HUES64 (cell line): ENCODE measurements at regions not wholly inside any gene's neighbourhood (a gene's known extent, or its start where the extent isn't known, plus 50 kb on each side); places are given as distances from the start of the nearest gene placed in this dataset.
"Not testable (repeated sequence)": the region's sequence is repeated elsewhere in the genome, so short reads cannot be mapped to it uniquely, and the experiment has no call there.

Source experiments
- H3K27ac ChIP-seq: 2 replicates; pipeline ENCODE4 v1.7.0; 2013; ENCODE audit warnings: low read depth, low read length, inconsistent platforms
- H3K27me3 ChIP-seq: 2 replicates; pipeline ENCODE4 v1.6.1; 2013; ENCODE audit warnings: mild to moderate bottlenecking, low read length; ENCODE audit not compliant: insufficient read depth
- H3K36me3 ChIP-seq: 2 replicates; pipeline ENCODE4 v1.6.1; 2013; ENCODE audit warnings: mild to moderate bottlenecking, low read length; ENCODE audit not compliant: insufficient read depth
- H3K4me1 ChIP-seq: 2 replicates; pipeline ENCODE4 v1.6.1; 2013; ENCODE audit warnings: mild to moderate bottlenecking, low read length, moderate library complexity; ENCODE audit not compliant: insufficient read depth
- H3K4me3 ChIP-seq: 2 replicates; pipeline ENCODE4 v1.5.1; 2013; ENCODE audit warnings: mild to moderate bottlenecking, low read length, moderate library complexity
- H3K9ac ChIP-seq: 2 replicates; pipeline ENCODE4 v1.6.1; 2013; ENCODE audit warnings: mild to moderate bottlenecking, low read depth, low read length
- H3K9me3 ChIP-seq: 2 replicates; pipeline ENCODE4 v1.6.1; 2013; ENCODE audit warnings: low read depth, low read length; ENCODE audit not compliant: insufficient read depth
- WGBS: fragments of 150-250, 120-280 bp; methylation state at CpG from one replicate; pipeline ENCODE4 v1.1.7; 2013; ENCODE audit warnings: missing lambda C conversion rate; 5-methylcytosine and 5-hydroxymethylcytosine counted together

DNA sequence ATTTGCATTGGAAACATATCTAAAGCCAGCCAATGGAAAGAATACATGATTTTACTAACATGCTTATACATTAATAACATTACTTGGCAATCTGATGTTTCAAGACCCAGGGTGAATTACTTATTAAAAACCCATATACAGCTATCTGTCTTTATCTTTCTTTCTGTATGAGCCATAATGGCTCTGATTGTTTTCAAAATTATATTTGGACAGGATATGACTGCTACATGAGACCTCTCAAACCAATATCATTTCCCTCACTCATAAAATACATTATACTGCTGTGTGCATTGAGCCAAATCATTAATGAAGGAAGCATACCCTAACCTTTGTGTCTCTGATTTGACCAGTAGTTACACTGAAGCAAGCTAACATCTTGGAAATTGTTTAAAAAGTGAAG lies 205.9 kb upstream of the DPYD start:
- no peak overlapping the region for H3K4me3 ChIP-seq
- H3K4me1 ChIP-seq, result no peaks in the 10 kb centered on the region
- H3K27me3 ChIP-seq, result no peaks in the 10 kb centered on the region
- H3K9me3 ChIP-seq, result no peaks in the 10 kb centered on the region
- no peak overlapping the region for H3K27ac ChIP-seq
- no peak overlapping the region for H3K9ac ChIP-seq
- H3K36me3 ChIP-seq, result no peaks in the 10 kb centered on the region

DNA sequence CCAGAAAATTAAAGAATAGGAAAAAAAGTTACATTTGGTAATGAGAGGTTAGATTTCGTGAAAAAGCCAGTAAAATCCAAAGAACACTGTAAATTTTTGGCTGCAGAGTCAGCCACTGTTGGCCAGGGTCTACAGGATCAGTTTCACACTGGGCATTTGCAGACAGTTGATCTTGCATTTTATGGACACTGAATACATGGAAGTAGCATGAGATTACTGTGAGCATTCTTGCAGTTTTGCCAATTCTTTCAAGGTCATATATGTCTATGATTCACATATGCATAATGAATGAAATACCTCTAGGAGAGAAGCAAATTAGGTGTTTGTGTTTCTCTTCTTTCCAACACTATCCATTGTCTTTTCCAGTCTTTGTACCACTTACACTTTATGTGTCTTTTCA lies 200.8 kb upstream of the DPYD start:
- 0% methylated on average over 1 of the region's 1 CpG for WGBS
- Histone ChIP-seq H3K27me3 (no peaks in the 10 kb centered on the region), H3K27ac (no peak overlapping the region), H3K9ac (no peak overlapping the region), H3K9me3 (no peaks in the 10 kb centered on the region), H3K4me3 (no peak overlapping the region), H3K4me1 (no peaks in the 10 kb centered on the region), H3K36me3 (no peaks in the 10 kb centered on the region)

DNA sequence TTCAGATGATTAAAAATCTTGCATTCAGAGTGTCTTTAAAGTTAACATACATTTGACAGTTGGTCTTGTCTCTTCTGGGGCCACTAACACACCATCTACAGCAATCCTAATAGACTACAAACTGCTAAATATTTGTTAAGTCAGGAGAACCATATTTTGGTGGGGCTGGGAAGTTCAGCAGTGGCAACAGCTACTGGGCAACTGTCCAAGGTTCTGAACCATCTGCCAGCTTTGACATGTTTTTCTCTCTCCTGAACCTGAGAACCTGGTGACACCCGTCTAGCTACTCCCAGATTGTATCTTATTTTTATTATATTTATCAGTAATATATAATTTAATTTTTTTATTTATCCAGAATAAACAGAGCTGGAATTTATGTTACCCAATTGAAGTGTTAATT lies 199.0 kb upstream of the DPYD start:
- Histone ChIP-seq H3K9ac (no peak overlapping the region), H3K4me1 (no peaks in the 10 kb centered on the region), H3K4me3 (no peak overlapping the region), H3K27me3 (no peaks in the 10 kb centered on the region), H3K9me3 (no peaks in the 10 kb centered on the region), H3K36me3 (no peaks in the 10 kb centered on the region), H3K27ac (no peak overlapping the region)
- WGBS, result no CpG with 5 or more reads among the region's 1 CpG

DNA sequence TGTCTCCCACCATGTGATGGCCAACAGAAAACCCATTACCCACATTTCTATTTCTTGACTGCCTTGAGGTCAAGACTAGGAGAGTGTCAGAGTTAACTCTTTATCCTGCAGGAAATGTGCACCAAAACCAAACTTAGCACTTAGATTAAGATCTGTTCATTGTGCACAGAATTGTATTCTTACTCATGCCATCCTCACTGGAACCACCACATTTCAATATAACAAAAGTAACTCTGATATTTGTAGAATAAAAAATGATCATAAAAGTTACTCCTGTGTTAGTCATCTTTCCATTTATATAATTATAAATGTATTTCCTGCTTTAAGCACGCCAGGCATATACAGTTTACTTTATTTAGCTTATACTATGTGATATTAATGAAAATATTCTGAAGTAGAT lies 193.0 kb upstream of the DPYD start:
- Histone ChIP-seq H3K4me3 (no peak overlapping the region), H3K27me3 (no peaks in the 10 kb centered on the region), H3K36me3 (no peaks in the 10 kb centered on the region), H3K9me3 (no peaks in the 10 kb centered on the region), H3K4me1 (no peaks in the 10 kb centered on the region), H3K27ac (no peak overlapping the region), H3K9ac (no peak overlapping the region)
- no CpG with 5 or more reads among the region's 1 CpG for WGBS

DNA sequence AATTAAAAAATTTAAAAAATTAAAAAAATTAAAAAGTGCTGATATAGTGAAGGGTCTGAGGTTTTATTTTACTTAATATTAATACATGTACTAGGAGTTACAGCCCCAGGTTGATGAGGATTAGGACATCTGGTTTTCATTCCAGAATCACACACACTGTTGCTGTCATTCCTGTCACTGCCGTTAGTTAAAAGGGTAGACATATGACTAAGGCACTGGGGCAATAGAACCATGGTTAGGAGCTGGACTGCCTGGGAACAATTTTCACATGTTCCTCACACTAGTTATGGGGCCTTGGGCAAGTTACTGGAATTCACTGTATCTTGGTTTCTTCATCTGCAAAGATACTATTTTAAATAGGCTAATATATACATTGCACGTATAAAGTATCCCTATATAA lies 191.8 kb upstream of the DPYD start:
- H3K27me3 ChIP-seq, result no peaks in the 10 kb centered on the region
- no peak overlapping the region for H3K9ac ChIP-seq
- H3K4me3 ChIP-seq, result no peak overlapping the region
- H3K9me3 ChIP-seq, result peaks cover 3% of the 10 kb centered on the region
- 92% methylated on average over 1 of the region's 2 CpGs for WGBS
- H3K4me1 ChIP-seq, result no peaks in the 10 kb centered on the region
- no peak overlapping the region for H3K27ac ChIP-seq
- no peaks in the 10 kb centered on the region for H3K36me3 ChIP-seq

DNA sequence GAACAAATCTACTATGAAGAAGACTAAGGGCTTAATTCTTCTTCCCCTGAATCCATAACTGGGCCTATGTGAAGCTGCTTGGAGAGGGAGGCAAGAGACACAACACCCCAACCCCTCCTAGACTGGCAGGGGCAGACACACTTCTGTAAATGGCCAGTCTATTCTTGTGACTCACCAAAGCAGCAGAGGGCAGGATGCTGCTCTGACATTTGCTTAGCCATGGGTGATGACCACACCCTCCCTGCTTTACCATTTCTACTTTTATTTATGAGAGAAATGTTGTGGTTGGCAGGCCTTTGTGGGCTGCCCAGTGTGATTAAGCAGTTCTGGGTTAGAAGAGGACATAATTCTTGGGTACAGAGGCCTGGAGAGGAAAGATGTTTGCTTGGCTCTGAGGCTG lies 189.8 kb upstream of the DPYD start:
- Histone ChIP-seq H3K27ac (no peak overlapping the region), H3K9ac (no peak overlapping the region), H3K4me1 (no peaks in the 10 kb centered on the region), H3K9me3 (peaks cover 12% of the 10 kb centered on the region), H3K36me3 (no peaks in the 10 kb centered on the region), H3K4me3 (no peak overlapping the region), H3K27me3 (no peaks in the 10 kb centered on the region)

DNA sequence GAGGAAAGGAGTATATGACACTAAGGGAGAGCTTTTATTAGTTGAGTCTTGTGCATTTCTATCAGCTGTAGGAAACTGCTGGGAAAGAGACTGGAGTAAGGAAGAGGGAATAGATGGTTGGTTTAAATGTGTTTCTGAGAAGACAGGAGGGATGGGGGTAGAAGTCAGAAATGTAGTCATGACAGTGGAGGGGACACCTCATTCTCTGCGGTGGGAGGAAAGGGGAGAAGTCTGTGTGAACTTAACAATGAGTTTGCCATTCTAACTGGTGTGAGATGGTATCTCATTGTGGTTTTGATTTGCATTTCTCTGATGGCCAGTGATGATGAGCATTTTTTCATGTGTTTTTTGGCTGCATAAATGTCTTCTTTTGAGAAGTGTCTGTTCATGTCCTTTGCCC lies 187.5 kb upstream of the DPYD start:
- not testable (repeated sequence) for H3K27me3 ChIP-seq, H3K4me1 ChIP-seq, H3K9ac ChIP-seq, H3K4me3 ChIP-seq, H3K36me3 ChIP-seq, H3K27ac ChIP-seq
- H3K9me3 ChIP-seq, result peaks cover 12% of the 10 kb centered on the region
- 95% methylated on average over 1 of the region's 1 CpG for WGBS

DNA sequence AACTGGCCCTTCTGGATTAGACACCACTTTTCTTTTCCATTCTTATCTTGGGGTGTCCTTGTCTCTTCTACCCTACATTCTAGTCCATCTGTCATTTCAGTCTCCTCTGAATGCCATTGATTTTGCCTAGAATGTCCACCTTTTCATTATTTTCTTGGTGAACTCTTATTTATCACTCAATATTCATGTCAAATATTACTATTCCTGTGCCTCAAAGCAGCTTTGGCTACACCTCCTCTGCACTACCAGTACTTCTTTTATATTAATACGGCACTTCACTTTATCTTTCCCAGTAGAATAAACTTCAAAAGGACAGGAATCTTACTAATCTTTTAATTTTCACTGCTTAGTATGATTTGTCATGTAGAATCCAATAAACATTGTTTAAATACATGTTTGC lies 186.4 kb upstream of the DPYD start:
- Histone ChIP-seq H3K4me3 (no peak overlapping the region), H3K27ac (no peak overlapping the region), H3K36me3 (no peaks in the 10 kb centered on the region), H3K9ac (no peak overlapping the region), H3K4me1 (peaks cover 5% of the 10 kb centered on the region), H3K27me3 (no peaks in the 10 kb centered on the region), H3K9me3 (peaks cover 12% of the 10 kb centered on the region)
- 93% methylated on average over 1 of the region's 1 CpG for WGBS

DNA sequence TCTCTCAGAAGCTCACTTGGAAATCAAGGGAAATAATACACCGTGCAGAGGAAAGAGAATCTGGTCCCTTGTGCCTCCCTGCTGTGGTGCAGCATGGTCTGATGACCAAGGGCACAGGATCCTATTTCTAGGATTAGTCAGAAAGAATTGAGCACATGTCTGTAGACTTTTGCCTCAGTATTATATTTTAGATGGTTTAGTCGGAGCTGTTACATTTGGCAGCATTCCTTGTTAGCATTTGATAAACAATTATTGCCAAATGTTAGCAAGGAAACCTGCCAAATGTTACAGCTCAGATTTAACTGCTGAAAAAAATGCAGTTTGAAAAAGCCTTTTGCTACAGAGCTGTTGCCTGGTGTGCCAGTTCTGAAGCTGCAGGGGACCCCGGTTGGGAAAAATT lies 183.5 kb upstream of the DPYD start:
- WGBS, result 93% methylated on average over 3 of the region's 3 CpGs
- no peaks in the 10 kb centered on the region for H3K27me3 ChIP-seq
- H3K4me1 ChIP-seq, result peaks cover 5% of the 10 kb centered on the region
- no peak overlapping the region for H3K4me3 ChIP-seq
- H3K9ac ChIP-seq, result no peak overlapping the region
- no peaks in the 10 kb centered on the region for H3K36me3 ChIP-seq
- H3K9me3 ChIP-seq, result peaks cover 12% of the 10 kb centered on the region
- H3K27ac ChIP-seq, result no peak overlapping the region

DNA sequence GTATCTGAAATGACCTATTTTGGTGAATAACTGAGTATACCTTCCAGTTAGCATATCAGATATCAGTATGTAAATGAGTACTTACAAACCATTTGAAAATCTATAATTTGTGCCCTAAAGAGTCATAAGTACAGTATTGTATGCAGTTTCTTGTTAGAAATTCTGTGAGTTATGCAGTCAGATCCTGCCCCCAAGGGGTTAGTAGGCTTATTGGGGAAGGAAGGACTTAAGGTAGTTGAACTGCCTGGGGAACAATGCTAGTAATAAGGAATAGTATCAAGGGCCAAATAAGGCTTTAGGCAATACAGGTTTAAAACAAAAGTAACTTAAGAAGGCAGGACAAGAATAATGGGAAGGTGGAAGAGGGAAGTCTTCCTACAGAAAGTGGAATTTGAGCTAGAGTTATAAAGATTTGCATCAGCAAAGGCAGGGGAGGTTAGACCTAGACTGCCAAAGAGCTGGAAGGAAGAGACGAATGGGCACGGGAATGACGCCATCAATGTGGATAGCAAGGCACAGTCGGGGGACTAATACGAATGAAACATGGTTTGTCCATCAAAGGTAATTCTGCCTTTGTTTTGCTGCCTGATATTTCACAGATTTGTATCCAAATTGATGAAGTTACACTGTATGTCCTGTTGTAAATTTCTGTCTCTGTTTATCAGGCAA lies 182.9 kb upstream of the DPYD start:
- Histone ChIP-seq H3K27me3 (no peaks in the 10 kb centered on the region), H3K4me1 (peaks cover 5% of the 10 kb centered on the region), H3K36me3 (no peaks in the 10 kb centered on the region), H3K9me3 (peaks cover 12% of the 10 kb centered on the region), H3K9ac (no peak overlapping the region), H3K27ac (no peak overlapping the region), H3K4me3 (no peak overlapping the region)
- whole genome bisulfite sequencing, result 50% methylated on average over 5 of the region's 5 CpGs

DNA sequence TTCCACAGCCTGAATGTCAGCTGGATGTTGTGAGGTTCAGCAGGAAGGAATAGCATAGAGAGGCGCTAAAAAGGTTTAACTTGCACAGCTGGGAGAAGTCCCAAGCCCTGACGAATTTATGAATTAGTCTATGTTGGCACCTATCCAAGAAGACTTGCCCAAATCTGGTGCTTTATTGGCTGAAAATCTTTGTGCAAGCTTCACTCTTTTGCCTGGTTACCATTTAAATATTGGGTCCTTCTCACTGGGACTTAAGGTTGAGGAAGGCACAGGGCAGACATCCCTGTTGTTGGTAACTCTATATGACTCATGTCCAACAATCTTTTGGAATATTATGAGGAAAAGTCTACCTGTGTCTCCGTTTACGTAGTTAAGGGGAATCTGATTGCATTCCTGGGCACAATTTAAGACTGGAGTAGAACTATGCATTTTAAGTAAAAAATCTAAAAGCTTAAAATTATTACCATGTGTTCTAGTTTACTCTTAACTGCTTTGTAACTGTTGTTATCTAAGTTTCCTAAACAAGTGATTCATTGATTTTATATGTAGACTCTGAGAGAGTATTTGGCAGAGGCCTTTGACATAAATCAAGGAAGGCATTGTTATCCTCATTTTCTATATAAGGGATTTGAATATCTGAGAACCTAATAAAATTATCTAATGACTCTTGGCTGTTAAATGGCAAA lies 181.7 kb upstream of the DPYD start:
- Histone ChIP-seq H3K9ac (no peak overlapping the region), H3K4me1 (peaks cover 5% of the 10 kb centered on the region), H3K36me3 (no peaks in the 10 kb centered on the region), H3K4me3 (no peak overlapping the region), H3K27ac (no peak overlapping the region), H3K9me3 (peaks cover 8% of the 10 kb centered on the region), H3K27me3 (no peaks in the 10 kb centered on the region)
- whole genome bisulfite sequencing, result 86% methylated on average over 4 of the region's 4 CpGs

DNA sequence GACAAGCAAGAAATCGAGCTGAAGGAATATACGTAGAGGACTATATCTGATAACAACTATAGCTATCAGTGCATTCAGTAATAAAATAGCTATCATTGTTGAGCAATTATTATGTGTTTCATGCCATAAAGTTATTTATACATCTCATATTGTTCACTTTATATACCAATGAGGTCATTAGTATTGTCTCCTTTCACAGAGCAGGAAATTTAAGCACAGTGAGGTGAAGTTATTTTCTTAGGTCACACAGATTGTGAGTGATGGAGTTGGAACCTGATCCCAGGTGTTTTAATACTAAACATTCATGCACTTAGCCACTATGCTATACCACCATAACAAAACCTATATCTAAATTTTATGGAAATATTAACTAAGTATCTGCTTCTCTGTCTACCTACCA lies 180.5 kb upstream of the DPYD start:
- peaks cover 5% of the 10 kb centered on the region for H3K4me1 ChIP-seq
- H3K4me3 ChIP-seq, result no peak overlapping the region
- H3K27ac ChIP-seq, result no peak overlapping the region
- no peaks in the 10 kb centered on the region for H3K36me3 ChIP-seq
- no peaks in the 10 kb centered on the region for H3K9me3 ChIP-seq
- H3K27me3 ChIP-seq, result no peaks in the 10 kb centered on the region
- H3K9ac ChIP-seq, result no peak overlapping the region
- WGBS, result 88% methylated on average over 1 of the region's 2 CpGs
